DOHH2 (cell line): ENCODE measurements at regions not wholly inside any gene's neighbourhood (a gene's known extent, or its start where the extent isn't known, plus 50 kb on each side); places are given as distances from the start of the nearest gene placed in this dataset.

ENCODE experiments used
- CTCF ChIP-seq: fragments of 200-600 bp; sonication (generic); IDR thresholded peaks from one replicate; pipeline ENCODE4 v1.5.1; 2014; ENCODE audit warnings: antibody characterized with exemption, mild to moderate bottlenecking, low read depth, low read length; ENCODE audit not compliant: poor library complexity, severe bottlenecking
- EZH2phosphoT487 ChIP-seq: fragments of 200-600 bp; sonication (generic); IDR thresholded peaks from 2 replicates; pipeline ENCODE4 v1.6.1; 2017; ENCODE audit warnings: borderline replicate concordance, mild to moderate bottlenecking, antibody characterized with exemption, low read length, moderate library complexity, mixed read lengths

GRCh38 chr5:56732121-56732520, 83.2 kb upstream of the MAP3K1 start:
- TF ChIP-seq CTCF (no peak), EZH2phosphoT487 (no peak)
